HG03060 (cell line): ENCODE measurements at regions not wholly inside any gene's neighbourhood (a gene's known extent, or its start where the extent isn't known, plus 50 kb on each side); places are given as distances from the start of the nearest gene placed in this dataset.

Experiments used
- ATAC-seq: cut with Tn5 transposase; IDR thresholded peaks from one replicate; pipeline ENCODE4 v1.9.1; 2021; ENCODE audit warnings: low read depth, moderate number of reproducible peaks; ENCODE audit not compliant: unreplicated experiment

DNA sequence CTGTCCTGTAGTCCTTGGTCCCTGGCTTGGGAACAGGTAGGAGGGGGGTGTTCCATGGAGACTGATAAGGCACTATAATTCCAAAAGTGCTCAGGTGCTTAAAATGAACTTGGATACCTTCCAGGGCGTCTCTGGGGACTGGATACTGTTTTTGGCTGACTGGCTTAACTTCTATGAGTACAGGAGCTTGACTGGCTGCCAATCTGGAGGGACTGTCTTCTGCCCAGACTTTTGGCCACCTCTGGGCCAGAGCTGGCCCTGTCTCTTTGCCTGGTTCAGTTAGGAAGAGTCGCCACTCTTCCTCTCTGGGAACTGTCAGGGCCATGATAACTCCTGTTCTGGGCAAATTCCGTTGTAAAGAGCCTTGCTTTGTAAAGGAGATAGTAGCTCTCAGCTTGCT lies 407.0 kb downstream of the TGFB2 start:
- no peak for ATAC-seq

DNA sequence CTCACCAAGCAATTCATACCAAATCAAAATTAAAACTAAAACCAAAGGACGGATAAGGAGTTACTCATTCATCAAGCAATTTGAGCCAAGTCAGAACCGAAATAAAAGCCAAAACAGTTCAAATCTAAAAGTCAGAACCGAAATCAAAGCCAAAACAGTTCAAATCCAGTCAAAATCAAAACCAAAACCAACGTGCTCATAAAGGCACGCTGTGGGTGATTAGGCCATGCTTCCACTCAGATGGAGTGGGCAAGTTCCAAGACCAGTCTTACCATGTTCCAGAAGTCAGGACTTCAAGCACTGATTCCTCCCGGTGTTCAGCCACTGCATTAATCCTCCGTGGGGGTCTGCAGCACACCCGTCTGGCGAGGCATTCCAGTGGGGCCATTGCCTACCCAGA lies 409.3 kb downstream of the TGFB2 start:
- no peak for ATAC-seq

DNA sequence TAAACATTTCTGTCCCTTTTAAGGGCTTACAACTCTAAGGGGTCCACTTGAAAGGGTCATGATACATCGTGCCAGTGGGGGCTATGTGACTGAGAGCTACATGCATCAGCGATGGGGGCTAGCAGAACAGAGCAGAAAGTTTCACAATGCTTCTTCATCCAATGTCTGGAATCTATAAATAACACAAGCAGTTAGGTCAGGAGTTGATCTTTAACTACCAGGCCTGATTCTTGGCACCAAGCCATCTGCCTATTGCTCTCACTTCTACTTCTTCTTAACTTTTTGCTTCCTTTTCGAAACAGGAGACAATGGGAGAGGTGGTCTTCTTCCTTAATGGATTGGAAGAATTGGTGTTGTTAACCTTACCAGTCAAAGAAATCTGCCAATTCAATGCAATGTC lies 410.0 kb downstream of the TGFB2 start:
- ATAC-seq: no peak

DNA sequence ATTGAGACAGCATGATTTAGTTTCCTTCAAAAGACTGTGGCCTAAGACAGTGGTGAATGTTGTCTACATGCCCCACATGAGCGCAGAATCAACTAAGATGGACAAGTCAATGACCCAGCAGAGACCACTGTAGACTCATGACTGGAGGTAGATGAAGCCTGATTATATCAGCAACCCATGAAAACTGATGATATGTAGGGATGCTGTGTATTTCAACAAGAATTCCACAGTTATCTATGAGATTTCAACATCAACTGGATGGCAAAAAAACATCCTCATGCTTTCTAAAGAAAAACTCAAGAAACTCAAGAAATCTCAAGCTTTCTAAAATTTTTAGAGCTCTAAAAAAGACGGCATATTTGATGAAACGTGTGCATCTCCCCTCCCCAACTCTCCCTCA lies 413.9 kb upstream of the LYPLAL1 start:
- ATAC-seq: no peak

DNA sequence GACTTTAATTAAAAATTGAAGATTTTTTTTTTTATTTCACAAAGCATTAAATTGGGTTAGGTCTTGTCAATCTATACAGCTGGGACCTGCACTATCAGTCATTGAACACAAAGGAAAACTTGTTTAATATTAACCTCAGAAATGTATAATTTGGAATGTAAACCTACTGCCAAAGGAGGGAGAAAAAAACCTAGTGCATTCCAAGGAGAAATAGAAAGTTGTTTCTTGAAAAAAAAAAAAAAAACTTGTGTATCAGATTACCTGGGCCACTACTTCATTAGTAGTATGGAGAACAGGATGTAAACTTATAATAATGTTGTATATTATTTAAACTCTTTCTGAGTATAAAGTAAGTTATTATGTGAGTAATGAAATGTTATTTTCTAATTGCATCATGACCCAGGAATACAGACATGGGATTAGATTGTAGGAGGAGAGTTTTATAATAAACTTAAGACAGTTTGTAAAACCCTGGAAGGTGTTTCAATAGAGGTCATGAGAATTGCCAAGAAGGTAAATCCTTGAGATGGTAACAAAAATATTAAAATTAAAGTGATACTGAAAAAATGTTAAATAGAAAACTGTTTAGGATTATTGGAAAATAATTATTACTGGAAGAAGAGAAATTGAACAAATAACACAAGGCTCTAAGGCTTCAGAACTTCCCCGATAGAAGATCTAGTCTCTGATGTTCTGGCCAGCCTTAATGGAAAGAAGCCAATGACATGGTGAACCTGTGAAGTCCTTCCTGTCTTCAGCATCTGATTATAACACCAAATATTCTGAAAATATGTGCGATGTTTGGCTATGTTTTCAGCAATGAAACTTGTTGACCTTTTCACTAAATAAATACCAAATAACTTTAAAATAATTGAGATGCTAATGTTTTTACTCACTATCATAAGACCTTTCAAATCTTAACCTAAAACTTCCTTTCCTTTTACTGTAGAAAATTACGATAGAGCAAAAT lies 412.8 kb upstream of the LYPLAL1 start:
- no peak for ATAC-seq

DNA sequence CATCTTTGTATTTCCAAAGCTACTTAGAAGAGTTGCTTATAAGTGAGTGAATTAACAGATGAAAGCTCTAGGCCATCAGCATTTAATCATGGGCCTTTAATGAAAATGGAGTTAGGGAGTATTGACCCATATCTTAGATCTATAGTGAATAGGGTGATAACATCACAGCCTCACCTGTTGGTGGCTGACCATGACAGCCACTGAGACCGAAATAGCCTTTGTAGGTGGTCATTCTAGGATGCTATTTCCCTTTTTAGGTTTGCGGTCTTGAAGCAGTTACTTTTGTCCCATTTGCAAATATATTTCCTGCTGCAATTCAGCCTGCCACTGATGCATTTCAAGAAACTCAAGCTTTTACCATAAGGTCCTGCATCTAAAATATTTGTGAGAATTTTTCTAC lies 410.1 kb upstream of the LYPLAL1 start:
- no peak for ATAC-seq

DNA sequence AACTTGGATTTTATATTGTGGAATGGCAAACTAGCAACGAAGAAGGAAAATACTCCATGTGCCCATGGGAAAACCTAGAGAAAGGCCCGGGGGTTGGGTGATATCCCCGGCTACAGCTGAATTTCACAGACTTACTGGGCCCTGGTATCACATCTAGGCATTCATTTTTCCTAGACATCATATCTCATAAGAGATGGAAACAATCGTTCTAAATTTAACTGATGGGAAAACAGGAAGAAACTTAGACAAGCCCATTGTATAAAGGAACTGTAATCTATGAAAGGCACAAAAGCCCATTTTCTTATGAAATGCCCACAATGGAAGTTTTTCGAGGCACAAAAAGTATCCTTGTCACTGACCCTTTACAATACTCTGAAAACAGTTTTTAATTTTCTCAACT lies 407.9 kb upstream of the LYPLAL1 start:
- no peak for ATAC-seq

DNA sequence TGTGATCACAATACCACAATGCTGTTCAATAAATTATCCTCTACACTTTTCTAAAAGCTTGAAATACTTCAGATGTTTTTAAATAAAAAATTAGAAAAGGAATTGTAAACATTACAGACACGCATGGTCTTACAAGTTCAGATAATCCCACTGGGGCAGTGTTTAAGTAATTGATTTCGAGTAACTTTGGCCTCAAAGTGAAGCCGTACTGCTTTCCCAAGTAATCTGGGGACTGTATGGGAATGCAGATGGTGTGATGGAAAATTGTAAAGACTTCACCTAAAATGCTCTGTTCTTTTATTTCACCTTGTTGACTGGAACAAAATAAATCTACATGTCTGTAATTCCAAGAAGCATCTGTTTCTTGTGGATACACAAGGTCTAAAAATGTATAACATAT lies 401.7 kb upstream of the LYPLAL1 start:
- no peak for ATAC-seq

DNA sequence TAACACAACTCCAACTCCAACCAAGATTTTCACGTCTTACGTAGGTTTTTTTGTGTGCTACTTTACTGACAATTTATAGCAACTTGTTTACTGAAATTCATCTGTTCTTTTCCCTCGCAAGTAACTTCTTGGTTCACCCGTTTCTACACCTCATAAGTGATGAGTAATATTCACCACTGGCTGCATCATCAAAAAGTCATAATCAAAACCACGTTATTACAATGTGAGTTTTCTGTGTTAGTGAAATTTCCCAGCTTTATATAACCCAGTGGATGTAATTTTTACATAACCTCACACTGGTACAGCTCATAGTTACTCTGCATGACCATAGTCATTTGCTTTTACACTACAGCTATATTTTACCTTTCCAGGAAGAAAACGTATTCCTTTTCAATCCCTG lies 401.1 kb upstream of the LYPLAL1 start:
- ATAC-seq: no peak

DNA sequence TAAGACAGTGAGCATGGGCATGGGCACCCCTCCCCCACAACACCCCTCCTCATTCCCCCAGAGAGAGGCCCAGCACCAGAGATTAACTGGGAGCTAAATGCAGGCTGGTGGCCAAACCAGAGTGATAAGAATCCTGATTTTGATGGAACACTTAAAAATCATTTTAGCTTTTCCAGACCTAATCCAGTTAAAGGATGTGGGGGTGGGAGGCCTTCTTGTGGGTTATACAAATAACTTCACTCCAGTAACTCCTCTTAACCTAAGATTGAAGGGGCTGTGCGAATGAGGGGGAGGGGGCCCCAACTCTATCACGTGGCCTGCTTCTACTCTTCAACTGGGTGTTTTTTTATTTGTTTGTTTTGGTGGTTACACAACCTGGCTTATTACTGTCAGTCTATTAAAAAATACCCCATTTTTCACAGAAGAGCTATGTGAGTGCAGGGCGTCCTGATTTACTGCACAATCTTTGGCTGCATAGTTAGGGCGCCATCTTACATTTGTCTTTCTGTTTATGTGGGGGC lies 398.1 kb upstream of the LYPLAL1 start:
- no peak for ATAC-seq

DNA sequence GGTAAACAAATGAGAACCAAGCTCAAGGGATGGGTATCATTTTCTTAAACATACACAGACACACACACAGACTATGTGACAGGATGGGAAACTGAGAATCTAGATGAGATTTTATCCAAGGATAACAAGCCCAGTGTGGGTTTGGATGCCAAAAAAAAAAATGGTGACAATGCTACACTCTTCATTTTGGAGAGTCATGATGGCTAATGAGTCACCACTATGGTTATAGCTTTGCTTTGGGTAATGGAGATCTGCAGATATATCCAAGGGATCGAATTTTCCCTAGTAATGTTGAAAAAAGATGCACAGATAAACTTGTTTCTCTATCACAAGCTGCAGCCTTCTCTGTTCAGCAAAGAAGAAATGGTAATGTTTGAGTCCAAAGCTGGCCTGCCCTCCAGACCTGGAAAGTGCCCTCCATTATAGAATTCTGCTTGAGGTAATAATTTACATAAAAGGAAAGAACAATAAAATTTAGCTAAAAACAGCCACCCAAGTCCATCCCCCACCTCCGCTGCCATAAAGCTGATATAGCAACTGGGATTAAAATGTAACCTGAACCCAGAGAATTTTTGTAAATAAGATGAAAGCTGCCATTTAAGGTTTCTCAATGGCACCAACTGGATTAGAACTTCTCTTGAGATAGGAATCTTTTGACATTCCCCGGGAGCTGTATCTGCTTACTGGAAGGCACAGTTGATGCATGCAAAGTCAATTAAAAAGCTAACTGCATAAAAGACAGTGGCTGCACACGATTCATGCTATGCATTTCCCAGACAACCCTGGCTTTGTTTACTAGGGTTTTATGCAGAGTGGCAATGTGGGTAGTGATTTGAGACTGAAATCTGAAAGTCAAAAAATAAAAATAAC lies 395.2 kb upstream of the LYPLAL1 start:
- ATAC-seq: no peak

DNA sequence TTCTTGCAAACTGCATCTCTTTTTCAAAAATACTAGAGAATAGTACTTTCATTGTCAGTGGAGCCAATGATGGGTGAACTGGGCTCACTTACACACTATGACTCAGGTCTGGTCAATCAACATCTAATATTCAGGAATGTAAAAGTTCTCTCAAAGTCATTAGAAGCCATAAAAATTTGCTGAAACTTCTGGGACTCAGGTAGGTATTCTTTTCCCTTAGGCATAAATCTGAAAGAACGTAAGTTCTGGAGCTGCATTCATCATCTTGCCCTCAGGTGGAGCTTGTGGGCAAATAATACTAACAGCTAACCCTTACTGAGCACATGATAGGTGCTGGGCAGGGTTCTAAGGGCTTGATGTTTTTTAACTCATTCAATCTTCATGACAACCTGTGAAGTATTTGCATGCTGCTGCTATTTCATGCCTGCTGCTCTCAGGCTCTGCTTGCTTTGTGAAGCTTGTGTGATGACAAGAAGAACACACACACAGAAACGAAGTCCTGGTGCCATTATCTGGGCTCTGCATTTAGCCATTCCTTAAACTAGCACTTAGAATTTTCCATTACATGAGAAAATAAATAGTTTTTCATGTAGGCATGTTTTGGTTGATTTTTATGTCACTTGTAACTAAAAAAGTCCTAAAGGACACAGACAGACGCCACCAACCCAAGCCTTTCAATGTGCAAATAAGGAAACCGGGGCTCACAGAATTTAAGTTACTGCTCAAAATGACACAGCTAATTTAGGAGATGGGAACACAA lies 394.2 kb upstream of the LYPLAL1 start:
- no peak for ATAC-seq

DNA sequence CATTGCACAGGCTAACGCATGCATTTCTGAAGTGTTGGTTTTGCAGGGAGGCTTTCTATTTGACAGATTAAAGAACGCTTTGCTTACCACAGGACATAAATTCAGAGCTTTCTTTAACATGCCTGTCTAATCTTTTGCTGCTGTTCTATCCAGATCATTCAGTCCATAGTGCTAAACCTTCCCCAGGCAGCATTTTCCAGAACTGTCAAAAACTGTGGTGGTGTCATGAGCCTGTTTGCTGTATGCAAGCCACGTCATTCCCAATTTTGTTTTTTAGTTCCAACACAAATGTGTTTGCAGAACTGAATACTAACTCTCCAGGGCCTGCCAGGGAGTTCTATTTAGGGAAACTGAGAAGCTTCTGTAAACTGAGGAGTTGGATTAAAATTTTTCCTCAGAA lies 390.5 kb upstream of the LYPLAL1 start:
- ATAC-seq: no peak

DNA sequence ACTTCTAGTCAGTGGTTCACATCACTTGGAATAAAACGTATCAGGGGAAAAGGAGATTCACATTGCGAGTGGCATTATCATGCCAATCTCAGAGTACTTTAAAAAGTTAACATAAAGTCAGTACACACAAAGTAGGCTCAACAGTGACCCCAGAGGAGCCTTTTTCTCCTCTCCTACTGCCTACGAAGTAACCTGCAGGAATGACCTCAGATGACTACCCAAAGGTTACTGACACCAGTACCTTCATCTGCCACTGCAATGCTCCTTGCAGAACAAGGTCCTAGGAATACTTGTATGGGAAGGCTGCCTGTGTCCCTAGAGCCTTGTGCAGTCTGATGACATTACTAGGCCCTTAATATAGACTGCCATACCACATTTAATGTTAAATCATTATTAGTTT lies 389.8 kb upstream of the LYPLAL1 start:
- no peak for ATAC-seq

DNA sequence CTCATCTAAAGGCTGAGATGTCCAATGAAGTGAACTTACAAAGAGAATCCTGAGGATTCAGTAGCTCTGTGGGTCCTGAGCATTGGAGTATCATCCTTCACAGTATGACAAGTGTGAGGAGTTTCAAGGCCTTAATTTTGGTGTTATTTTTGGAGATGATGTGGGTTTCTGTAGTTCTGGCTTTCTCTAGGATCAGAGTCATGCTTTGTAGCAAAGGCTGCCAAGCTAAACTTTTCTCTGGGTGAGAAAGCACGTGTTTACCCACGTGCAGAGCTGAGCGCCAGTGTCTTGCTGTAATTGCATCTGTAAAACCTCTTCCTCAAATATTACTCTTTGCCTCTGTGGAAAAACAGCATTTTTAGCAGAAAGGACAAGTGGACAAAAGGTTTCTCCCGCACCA lies 387.8 kb upstream of the LYPLAL1 start:
- no peak for ATAC-seq

DNA sequence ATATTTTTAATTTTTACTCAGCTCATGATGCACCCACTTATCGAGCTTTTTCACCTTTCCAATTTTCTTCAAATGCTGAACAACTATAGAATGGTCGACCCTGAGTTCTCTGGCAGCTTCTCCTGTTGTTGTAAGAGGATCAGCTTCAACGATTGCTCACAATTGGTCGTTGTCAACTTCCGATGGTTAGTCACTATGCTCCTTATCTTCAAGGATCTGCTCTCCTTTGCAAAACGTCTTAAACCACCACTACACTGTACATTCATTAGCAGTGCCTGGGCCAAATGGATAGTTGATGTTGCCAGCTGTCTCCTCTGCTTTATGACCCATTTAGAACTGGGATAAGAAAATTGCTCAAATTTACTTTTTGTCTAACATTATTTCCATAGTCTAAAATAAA lies 385.9 kb upstream of the LYPLAL1 start:
- no peak for ATAC-seq

DNA sequence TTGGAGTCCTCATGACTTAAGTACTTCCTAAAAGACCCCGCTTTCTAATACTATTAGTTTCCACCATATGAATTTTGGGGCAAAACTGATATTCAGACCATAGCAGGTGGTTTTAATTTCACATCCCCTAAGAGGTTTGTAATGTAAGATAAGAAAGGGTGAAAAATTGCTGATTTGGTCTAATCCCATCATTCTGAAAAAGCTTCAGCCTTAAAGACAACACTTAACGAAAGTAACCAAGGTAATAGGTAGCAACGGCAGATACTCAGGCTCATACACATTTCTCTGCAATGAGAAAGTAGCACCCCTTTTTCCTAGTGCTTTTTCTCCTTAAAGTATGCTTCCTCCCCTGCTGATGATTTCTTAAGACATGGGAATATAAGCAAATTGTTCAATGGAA lies 376.9 kb upstream of the LYPLAL1 start:
- ATAC-seq: no peak

DNA sequence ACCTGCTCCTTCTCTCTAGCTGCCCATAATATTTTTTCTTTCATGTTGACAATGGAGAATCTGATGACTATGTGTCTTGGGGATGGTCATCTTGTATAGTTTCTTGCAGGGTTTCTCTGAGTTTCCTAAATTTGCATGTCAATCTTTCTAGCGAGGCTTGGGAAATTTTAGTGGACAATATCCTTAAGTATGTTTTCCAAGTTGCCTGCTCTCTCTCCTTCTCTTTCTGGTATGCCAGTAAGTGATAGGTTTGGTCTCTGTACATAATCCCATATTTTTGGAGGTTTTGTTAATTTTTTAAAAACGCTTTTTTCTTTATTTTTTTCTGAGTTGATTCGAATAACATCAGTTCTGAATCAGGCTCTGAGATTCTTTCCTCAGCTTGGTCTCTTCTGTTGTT lies 370.9 kb upstream of the LYPLAL1 start:
- no peak for ATAC-seq

DNA sequence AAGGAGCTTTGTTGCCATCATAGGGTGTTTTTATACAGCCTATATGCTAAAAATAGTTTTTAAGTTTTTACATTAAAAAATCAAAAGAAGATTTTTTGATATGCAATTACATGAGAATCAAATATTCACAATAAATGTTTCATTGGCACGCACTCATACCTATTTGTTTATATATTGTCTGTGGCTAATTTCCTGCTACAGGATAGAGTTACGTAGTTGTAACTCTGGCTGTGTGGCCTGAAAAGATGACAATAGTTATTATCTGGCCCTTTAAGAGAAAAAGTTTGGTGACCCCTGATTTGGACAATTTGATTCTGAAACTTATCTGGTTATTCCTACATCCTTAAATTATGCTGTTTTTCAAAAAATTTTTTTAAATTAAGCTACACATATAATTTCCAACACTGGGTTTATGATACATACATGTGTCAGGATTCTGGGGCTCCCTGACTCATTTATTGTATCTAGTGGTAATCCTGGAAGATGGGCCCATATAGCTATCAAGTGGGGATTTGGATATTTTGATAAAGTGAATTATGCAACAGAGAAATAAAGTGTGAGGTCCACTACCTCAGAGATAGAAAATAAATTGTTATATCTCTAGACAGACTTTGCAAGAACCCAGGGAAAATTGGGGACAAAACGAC lies 370.2 kb upstream of the LYPLAL1 start:
- no peak for ATAC-seq
